ENCODE measurements at regions not wholly inside any gene's neighbourhood (a gene's known extent, or its start where the extent isn't known, plus 50 kb on each side); places are given as distances from the start of the nearest gene placed in this dataset.

DNA sequence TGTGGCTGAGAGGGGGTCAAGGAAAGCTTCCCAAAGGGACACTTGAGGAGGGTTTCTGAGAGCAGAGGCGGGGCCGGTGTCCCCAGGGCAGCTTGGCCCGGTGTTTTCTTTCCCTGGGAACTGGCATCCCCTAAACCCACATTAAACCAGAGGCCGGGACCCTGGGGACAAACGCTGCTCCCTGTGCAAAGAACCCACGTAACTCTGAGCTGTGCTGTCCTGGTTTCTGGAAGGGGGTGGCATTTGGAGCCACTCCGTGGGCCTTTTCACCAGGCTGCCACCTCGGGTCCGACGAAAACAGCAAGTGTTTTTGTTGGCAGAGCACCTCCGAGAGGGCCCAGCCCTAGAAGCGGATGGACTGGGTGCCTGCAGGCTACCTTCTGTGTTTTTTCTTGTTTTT lies 100.2 kb upstream of the ANO1 start:
- no peak for DNase-seq

DNA sequence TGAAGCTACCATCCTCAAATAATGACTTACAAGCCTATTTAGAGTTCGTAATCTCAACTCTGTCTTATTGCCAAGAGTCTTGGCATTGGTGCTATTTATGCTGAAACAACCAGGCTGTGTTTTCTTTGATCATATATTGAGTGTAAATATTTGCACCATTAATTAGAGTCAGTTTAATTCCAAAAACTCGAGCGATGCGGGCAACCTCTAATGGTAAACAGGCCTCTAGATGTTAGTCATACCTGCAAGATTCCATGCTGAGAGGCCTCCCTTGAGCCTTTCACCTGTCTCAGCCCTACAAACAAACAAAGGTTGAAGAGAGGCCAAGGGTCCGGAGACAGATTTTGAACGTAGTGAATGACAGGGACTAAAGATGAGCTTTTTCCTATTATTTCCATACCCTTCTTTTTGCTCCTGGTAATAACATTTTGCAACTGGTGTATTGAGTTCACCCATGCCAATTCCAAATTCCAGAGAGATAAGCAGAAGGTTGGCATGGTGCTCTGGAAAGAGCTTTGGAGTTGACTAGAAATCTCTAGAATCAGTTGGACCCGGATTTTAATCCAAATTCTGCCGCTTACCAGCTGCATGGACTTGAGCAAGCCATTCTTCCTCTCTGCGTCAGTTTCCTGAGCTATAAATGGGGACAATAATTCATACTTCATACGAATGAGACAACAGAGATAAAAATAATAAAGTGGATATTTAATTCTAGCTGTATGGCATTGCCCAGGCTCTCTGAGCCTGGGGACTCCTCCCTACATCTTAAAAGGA lies 99.1 kb upstream of the ANO1 start:
- no peak for DNase-seq

DNA sequence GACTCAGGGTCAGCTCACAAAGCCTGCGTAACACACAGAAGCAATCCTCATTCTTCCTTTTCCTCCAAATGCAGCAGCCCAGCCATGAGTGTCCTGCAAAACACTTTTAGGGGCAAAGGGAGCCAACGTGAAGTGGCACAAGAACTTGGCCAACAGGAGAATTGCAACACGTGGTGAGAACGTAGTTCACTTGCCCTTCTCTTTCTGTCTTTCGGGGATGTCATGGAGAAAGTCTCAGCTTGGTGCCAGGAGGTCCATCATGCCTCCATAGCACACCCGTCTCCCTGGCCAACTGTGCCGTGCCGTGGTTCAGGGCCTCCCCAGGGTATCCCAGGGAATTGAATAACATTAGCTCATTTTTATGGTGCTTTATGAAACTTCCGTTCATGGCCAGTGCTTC lies 98.5 kb upstream of the ANO1 start:
- DNase-seq, result no peak

DNA sequence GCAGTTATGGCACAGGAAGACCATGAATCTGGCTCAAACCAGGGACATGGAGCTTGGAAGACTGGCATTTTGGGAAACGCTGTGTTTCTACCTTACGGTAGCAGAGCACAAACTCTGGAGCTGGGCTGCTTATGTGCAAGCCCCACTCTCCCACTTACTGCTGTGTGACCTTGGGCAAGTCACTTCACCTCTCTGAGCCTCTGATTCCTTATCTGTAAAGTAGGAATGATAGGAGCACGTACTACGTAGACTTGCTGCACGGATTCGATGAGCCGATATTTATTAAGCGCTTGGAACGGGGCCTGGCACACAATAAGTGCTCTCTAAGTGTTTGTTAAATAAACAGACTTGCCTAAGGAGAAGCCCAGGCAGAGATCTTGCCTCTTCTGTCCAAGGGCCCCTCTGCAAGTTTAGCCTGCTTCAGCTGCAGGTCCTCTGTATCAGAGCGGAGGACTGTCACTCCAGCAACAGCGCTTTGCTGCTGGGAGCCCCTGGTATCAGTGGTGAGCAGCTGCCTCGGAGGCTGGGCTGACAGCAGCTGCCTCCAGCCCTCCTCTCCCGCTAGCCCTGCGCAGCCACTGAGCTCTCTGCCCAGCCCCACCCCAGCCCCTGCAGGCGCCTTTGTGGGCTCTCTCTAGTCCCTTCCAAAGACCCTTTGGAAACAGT lies 96.9 kb upstream of the ANO1 start:
- no peak for DNase-seq

DNA sequence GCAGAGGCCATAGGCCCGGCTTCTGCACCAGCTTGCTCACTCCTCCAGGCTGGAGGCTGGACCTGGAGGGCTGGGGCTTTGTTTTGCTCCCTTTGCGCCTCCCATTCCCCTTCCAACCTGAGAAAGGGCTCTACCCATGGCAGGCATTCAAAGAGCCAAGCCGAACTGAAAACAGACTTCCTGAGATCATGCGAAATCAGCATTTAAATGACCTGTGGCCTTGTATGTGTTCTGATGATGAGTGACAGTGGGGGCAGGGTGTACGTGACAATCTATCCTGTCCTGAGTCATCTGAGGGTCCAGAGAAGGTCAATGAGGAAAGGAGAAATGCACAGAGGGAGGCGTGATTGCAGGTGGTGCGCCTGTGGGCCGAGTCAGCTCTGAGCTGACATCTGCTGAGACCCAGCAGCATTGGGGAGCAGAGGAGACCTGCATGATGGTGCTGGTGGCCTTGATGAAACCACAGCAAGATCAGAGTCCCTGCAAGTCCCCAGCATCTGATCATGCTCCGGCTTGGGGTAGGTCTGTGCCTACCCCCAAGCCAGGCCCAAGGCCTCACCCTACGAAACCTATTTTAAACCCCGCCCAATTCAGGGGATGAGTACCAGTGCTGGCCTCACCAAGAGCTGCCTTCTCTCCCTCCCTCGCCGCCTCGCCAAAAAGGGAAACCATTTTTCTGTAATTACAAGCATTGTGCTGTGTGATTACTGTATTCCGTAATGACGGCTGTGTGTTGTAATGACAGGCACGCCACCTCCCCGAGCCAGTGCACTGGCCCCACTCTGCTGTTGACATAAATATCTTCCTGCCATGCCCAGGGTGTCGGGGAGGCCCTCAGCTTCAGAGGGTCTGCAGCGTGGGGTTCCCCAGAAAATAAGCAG lies 95.2 kb upstream of the ANO1 start:
- no peak for DNase-seq

DNA sequence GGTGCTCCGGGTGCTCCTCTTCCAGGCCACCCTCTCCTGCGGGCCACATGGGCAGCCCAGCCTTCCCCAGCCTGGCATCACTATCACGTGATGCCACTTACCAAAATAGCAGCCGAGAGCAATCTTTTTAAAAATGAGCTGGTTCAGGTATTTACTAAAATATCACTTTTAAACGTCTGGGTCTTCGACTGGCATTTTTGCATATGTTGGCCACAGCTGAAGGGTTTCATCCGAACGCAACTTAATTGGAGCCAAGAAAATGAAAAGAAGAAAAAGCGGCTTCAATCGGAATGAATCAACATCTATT lies 94.6 kb upstream of the ANO1 start:
- DNase-seq, result no peak

DNA sequence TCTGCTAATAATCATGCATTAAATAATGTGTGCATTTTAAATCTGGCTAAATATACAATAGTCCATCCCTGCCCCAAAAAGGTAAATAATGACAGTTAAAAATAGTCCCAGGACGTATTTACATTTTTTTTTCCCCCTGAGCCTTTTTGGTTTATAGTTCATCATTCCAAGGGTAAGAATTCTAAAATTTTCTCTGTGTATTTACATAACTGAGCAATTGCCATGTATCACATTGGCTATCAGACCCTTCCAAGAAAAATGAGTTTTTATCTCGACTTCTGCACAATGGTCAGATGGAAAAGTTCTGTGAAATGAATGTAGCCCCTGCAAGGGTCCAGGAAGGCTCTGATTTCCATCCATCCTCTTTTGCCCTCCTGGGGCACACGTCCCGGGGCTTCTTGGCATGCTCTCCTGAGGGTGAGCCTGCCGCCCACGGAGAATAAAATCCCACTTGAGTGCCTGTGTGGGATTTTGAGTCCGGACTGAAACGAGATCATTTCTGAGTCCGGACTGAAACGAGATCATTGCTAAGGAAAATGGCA lies 94.1 kb upstream of the ANO1 start:
- no peak for DNase-seq

DNA sequence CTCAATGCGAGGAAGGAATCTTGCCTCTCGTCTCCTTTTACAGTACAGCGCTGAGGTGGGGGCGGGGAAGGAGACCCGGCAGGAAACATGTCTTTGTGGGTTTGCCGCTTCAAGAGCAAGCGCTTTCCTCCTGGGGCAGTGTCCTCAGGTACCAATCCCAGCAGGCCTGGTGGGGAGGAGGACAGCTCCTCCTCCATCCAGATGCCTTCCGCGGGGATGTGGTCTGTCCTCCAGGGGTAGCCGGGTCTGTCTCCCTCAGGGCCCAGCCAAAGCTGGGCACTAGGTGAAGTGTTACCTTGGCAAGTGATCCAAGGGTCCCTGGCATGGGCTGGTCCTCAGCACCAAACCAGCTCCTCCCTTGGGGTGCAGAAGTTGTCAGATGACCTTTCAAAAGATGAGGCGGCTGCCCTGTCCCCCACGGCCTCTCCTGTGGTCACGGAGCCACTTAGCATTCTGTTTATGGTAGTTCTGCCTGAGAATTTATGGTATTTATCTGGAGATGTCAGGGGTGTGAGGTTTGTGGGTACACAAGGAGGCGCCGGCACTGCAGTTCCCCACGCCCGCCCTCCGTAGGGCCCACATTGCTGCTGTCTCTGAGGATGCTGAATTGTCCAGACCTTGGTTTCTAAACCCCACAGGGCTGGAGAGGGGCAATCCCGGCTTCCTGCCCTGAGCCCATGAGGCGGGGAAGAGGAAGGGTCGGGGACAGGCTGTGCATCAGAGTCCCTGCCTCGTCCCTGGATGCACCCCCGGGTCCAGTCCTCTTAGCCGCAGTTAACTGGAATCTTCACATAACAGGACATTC lies 93.5 kb upstream of the ANO1 start:
- DNase-seq, result no peak

DNA sequence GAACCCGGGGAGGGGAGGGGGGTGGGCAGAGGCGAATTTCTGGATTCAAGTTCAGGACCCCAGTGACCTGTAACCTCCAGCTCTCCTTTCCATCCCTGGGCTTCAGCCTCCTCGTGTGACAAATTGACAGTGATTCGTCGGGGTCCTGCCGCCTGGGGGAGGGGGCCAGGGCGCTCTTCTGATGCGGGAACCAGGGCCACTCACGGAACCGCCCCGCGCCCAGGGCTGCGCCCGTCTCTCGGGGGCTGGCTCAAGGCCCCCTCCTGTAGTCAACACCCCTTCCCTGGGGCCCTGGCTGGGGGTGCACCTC lies 92.8 kb upstream of the ANO1 start:
- DNase-seq, result no peak

DNA sequence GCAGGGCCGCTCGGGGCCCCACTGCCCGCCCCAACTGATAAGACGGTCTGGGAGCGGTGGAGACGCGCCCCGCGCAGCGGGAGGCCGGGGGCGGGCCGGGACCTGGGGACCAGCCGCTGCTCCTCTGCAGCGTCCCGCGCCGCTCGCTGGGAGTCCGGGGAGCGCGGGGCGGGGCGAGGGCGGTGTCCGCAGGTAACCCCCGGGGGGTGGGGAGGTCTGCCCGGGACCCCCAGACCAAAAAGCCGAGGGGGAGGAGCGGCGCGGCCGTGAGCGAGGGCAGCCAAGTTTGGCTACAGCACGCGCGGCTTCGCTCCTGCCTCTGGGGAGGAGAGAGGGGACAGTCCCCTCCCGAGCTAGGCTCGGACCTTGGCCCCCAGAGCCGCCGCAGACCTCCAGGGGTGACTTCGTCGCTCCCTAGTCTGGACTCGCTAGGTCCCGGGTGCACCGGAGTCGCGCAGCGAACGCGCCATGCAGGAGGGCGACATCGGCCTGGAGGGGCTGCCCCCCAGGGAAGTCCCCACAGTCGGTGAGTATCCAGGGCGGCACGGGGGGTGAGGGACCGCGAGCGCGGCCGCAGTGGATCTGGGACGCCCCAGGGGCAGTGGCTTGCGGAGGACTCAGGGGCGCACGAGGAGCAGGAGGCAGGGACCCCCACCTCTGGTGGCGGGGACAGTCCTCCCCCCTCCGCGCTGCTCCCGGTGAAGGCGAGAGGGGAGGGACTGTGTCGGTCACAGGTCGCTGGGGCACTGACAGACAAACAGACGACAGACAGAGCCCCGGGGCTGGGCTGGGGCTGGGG lies 92.3 kb upstream of the ANO1 start:
- no peak for DNase-seq

DNA sequence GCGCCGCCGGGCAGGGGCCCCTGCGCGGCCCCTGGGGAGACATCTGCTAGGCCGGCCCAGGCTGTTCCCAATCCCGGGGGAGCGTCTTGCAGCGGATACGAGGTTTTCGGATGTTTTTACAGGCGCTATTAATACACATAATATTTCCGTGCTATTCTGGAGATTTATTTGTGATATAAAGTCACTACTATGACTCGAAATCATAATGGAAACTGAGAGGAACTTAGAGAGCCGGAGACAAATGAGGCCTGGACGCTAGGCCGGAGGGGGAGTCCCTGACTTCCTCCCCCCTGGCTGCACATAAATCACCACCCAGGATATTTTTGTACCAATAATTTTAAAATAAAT lies 91.7 kb upstream of the ANO1 start:
- no peak for DNase-seq

DNA sequence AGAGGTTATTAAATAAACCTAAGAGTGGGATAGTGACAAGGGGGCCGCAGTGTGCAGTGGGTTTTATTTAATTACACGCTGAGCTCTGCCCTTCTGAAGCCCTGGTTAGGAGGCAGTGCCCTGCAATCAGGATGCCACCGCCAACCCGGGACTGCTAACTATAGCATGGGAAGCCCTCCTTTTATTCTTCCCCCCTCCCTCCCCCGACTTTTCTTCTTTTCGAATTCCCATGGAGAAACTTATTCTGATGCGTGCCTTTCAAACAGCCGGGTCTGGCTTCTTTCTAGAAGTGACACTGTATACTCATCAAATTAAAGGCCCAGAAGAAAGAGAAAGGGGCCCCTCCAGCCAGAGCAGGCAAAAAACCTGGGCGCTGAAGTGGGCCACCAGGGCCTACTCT lies 91.3 kb upstream of the ANO1 start:
- DNase-seq, result no peak

DNA sequence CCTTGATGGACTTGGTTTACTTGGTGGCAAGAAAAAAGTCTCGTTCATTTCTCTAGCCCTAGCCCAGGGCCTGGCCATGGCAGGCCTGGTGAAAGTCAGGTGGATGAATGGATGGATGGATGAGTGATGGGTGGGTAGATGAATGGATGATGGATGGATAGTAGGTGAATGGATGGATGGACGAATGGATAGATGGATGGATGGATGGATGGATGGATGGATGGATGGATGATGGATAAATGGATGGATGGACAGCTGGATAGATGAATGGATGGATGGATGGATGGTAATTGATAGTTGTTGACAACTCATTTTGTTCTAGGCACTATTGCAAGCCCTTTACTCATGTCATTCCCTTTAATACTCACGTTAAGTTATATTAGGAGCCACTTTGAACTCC lies 86.1 kb upstream of the ANO1 start:
- DNase-seq, result no peak

DNA sequence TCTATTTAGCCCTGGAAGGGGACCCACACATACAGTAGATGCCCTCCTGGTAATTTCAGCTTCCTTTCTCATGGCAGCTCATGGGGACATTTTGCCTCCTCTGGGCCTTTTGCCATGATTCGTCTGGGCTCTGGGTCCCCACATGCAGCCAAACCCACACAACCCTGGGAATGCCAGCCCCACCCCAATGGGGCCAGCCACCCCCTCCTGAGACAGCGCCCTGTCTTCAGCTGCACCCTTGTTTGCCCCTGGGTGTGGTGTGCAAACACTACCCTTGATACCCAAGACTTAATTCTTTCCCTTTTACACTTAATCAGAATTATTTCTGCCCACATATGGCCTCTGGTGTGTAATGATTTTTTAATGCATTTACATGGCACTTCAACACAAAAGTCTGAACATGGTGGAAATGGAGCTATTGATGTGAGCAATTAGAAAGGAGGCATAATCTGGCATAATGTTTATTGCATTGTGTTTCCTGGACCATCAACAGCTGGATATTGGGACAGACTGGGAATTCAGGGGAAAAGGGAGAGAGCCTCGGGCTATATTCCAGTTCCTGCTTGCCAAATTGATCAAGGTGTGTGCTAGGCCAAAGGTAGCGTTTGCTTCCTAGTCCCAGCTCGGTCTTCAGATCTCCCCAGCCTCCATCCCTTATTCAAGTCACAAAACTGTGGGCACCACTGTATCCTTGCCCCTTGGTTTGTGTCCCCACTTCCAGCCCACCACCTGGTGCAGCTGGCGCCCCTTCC lies 85.0 kb upstream of the ANO1 start:
- no peak for DNase-seq

DNA sequence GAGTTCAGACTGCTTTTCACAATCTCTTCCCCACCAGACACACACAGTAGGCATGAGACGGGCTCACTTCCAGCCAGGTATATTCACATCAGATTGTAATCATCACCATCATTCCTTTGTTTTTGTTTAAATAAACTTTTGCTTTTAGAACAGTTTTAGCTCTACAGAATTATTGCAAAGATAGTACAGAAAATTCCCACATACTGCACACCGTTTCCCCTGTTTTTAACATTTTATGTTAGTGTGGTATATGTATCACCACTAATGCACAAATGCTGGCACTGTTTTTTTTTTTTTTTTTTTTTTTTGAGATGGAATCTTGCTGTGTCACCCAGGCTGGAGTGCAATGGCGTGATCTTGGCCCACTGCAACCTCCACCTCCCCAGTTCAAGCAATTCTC lies 83.3 kb upstream of the ANO1 start:
- DNase-seq, result no peak

DNA sequence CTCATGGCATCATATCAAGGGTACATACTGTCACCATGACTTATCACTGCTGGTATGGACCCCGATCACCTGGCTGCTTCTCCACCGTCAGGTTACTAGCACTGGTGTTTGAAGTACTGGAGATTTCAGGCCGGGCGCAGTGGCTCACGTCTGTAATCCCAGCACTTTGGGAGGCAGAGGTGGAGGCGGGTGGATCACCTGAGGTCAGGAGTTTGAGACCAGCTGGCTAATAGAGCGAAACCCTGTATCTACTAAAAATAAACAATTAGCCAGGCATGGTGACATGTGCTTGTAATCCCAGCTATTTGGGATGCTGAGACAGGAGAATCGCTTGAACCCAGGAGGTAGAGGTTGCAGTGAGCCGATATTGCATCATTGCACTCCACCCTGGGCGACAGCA lies 82.4 kb upstream of the ANO1 start:
- no peak for DNase-seq

DNA sequence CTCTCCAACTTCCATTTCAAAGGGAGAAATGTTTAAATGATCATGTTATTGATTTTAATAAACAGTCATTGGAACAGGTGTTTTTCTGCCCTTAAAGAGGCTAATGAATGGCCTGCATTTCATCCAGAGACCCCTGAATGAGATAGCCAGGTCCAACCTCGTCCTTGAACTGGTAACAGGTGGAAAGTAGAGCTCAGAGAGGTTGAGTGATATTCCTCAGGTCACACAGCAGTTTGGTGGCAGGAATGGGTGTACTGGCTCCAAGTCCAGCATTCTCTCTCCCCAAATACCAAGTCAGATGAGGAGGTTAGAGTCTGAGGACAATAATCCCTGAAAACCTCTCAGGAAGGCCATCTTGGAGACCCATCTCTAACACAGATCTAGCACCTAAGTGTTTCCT lies 81.7 kb upstream of the ANO1 start:
- no peak for DNase-seq

DNA sequence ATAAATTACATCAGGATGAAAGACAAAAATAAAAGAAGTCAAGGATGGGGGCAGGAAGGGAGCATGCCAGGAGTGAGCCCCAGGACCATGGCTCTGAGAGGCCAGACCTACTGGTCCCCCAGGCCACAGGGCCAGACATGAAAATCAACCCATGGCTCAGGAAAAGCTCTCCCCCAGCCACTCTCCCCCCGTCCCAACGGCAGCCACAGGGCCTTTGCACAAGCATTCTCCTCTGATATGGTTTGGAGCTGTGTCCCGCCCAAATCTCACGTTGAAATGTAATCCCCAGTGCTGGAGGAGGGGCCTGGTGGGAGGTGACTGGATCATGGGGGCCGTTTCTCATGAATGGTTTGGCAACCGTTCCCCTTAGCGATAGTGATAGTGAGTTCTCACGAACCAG lies 80.8 kb upstream of the ANO1 start:
- no peak for DNase-seq

DNA sequence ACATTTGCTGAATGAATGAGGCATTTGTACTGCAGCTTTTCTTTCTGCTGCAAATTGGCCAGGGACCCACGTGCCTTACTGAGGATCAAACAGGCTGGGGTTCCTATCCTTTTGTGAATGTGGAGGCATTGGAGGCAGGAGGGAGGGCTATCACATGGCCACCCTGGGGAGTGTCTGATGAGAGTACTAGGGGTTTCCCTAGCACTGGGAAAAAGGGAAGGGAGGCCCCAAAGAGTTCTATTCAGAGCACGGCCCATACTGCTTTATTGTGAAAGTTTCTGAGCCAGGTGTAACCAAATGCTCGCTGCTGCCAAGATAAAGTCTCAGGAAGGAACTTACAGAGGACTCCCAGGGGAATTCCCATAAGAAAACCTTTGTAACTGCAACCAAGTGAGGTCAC lies 78.4 kb upstream of the ANO1 start:
- no peak for DNase-seq

DNA sequence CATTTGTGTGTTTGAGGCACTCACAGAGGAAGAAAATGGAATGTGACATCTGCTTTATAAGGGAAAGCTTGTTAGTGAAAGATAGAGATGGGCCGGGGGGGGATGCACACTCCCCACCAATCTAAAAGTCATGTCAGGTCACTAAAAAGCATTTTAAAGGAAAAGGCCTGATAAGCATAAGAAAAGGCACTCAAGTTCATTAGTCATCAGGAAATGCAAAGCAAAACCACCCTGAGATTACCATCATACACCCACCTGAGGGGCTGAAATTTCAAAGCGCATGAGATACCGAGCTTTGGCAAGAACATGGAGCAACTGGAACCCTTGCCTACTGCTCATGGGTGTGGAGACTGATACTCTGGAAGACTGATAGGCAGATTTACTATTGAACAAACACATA lies 77.9 kb upstream of the ANO1 start:
- no peak for DNase-seq

DNA sequence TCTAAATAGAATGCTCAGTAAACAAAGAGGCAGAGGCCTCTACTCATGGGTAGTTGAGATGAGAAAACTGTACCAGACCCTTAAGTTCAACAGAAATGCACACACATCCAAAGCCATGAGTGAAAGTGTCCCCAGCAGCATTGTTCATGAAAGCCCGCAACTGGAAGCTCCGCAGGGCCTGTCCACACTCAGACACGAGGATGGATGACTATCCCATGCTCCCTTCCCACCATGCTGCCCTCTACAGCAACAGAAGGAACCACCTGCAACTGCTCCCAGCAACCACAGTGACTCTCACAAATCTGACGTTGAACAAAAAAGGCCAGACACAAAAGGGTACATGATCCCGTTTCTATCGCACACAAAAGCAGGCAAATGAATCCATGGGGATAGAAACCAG lies 76.9 kb upstream of the ANO1 start:
- no peak for DNase-seq

DNA sequence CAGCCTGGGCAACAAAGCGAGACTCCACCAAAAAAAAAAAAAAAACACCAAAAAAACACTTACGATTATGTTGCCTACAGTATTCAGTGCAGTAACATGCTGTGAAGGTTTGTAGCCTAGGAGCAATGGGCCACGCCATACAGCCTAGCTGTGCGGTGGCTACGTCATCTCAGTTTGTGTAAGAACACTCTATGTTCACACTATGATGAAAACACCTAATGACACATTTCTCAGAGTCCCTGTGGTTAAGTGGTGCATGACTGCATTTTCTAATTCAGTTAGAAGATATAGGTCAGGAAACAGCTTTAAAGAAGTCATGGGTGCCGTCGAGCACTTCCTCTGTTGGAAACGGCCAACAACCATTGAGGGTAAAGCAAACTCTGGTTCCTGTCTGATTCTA lies 75.7 kb upstream of the ANO1 start:
- DNase-seq, result no peak

Measured in activated effector memory CD4-positive, alpha-beta T cell treated with Interleukin-2 at 50 U/mL for 16 hours (primary cell).